ENCODE measurements at regions not wholly inside any gene's neighbourhood (a gene's known extent, or its start where the extent isn't known, plus 50 kb on each side); places are given as distances from the start of the nearest gene placed in this dataset.

DNA sequence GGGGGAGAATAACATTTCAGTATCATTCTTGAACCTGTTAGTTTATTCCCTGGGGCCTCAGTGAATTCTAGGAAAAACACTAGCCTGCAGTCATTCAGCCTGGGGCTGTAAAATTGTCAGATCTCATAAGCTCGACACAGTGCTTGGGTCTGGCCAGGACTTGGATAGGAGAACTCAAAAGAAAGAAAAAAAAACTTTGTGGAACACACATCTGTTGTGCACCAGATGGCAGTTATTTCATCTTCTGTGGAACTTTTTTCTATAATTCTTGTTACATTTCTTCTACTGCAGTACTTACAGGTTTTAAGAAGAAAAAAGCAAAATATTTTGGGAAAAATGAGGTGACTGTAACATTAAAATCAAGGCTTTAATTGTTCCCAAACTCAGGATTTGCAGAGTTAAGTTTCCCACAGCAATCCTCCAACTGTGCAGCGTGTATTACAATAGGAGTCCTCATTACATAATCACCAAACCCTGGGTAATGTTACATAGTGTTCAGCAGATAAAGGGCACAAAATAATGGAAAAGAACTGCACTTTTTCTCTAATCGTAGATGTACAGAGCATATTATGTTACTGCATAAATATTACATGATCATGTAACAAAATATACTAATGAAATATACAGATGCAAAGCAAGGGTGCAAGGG is 531.1 kb upstream of the CITED2 start:
- TF ChIP-seq, protein P1, sequence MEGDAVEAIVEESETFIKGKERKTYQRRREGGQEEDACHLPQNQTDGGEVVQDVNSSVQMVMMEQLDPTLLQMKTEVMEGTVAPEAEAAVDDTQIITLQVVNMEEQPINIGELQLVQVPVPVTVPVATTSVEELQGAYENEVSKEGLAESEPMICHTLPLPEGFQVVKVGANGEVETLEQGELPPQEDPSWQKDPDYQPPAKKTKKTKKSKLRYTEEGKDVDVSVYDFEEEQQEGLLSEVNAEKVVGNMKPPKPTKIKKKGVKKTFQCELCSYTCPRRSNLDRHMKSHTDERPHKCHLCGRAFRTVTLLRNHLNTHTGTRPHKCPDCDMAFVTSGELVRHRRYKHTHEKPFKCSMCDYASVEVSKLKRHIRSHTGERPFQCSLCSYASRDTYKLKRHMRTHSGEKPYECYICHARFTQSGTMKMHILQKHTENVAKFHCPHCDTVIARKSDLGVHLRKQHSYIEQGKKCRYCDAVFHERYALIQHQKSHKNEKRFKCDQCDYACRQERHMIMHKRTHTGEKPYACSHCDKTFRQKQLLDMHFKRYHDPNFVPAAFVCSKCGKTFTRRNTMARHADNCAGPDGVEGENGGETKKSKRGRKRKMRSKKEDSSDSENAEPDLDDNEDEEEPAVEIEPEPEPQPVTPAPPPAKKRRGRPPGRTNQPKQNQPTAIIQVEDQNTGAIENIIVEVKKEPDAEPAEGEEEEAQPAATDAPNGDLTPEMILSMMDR (conservative IDR thresholded peaks at IDR 0.05), result no peak
- no peak for TF ChIP-seq EZH2 (IDR thresholded peaks at IDR 0.05; ENCODE audit: low read depth)

All from PC-9 (cell line).